Neural progenitor cell (in vitro differentiated cells): ENCODE measurements at regions not wholly inside any gene's neighbourhood (a gene's known extent, or its start where the extent isn't known, plus 50 kb on each side); places are given as distances from the start of the nearest gene placed in this dataset.

Experiments
- EZH2phosphoT487 ChIP-seq: fragments of 200-600 bp; sonication (generic); IDR thresholded peaks from 2 replicates; pipeline ENCODE4 v1.6.1; 2017; ENCODE audit warnings: antibody characterized with exemption
- TF ChIP-seq, protein P1 (sequence below): fragments of 200-600 bp; sonication (generic); IDR thresholded peaks from 2 replicates; pipeline ENCODE4 v1.5.1; 2017; ENCODE audit warnings: antibody characterized with exemption, mild to moderate bottlenecking

DNA sequence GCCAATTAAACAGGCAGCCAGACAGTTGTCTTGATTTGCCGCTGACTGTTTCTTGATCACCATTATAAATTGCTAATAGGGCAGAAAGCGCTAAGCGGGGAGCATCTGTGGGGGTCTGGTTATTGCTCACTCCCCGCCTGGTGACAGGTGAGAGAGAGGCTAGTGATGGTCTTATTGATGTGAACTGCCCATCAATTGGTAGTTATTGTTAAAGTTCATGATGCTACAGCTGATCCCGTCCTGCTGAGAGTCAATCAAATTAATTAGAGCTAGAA, 148.5 kb downstream of the LNPK start:
- TF ChIP-seq, protein P1, sequence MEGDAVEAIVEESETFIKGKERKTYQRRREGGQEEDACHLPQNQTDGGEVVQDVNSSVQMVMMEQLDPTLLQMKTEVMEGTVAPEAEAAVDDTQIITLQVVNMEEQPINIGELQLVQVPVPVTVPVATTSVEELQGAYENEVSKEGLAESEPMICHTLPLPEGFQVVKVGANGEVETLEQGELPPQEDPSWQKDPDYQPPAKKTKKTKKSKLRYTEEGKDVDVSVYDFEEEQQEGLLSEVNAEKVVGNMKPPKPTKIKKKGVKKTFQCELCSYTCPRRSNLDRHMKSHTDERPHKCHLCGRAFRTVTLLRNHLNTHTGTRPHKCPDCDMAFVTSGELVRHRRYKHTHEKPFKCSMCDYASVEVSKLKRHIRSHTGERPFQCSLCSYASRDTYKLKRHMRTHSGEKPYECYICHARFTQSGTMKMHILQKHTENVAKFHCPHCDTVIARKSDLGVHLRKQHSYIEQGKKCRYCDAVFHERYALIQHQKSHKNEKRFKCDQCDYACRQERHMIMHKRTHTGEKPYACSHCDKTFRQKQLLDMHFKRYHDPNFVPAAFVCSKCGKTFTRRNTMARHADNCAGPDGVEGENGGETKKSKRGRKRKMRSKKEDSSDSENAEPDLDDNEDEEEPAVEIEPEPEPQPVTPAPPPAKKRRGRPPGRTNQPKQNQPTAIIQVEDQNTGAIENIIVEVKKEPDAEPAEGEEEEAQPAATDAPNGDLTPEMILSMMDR, result no peak
- TF ChIP-seq EZH2phosphoT487, result no peak
